ENCODE measurements at regions not wholly inside any gene's neighbourhood (a gene's known extent, or its start where the extent isn't known, plus 50 kb on each side); places are given as distances from the start of the nearest gene placed in this dataset.
"Not testable (repeated sequence)": the region's sequence is repeated elsewhere in the genome, so short reads cannot be mapped to it uniquely, and the experiment has no call there.

DNA sequence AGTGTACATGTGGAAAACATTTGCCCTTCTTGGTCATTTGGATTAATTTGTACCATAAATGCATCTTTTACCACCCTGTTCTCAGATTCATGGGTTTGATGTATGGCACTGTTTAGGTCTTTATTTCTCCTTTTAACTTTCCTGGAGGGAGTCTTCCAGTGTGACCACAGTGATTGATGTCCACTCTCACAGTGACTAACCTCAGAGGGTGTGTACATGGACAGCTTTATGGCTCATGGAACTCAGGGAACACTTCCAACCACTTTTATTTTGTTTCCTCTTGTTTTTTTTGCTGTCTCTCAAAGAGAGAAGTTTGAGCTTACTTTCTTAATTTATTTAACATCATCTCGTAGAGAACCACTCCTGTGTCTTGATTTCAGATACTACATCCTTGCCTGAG, 489.8 kb upstream of the CHD1 start:
- not testable (repeated sequence) for H2BK12ac ChIP-seq (ENCODE audit: low read length); H4K8ac ChIP-seq (ENCODE audit: low read depth, low read length); H3K4ac ChIP-seq (ENCODE audit: low read length); H3K4me1 ChIP-seq (ENCODE audit: control insufficient read depth in 2 of 2, insufficient read depth in 1 of 2, low read depth in 1 of 2, low read length in 2 of 2); H3K79me1 ChIP-seq (ENCODE audit: low read depth, low read length); H3K18ac ChIP-seq (ENCODE audit: low read length); H3K14ac ChIP-seq (ENCODE audit: low read length); H2BK15ac ChIP-seq (ENCODE audit: low read length); H3K36me3 ChIP-seq (replicated peaks in 1 of 2; ENCODE audit: control insufficient read depth in 2 of 2, insufficient read depth in 2 of 2, low read length in 2 of 2); H3K9me3 ChIP-seq (replicated peaks in 1 of 2; ENCODE audit: control insufficient read depth in 2 of 2, insufficient read depth in 1 of 2, low read depth in 1 of 2, low read length in 2 of 2); H3K23ac ChIP-seq (ENCODE audit: low read depth, low read length, poor library complexity); H2AK5ac ChIP-seq (ENCODE audit: low read depth, low read length); DNase-seq (ENCODE audit: low spot score); H2BK5ac ChIP-seq (ENCODE audit: low read length); H3K27me3 ChIP-seq (ENCODE audit: control insufficient read depth in 3 of 3, insufficient read depth in 3 of 3, low read depth in 1 of 3, low read length in 3 of 3); H4K91ac ChIP-seq (ENCODE audit: low read depth, low read length, poor library complexity); H2BK120ac ChIP-seq (ENCODE audit: low read depth, low read length); H2AFZ ChIP-seq (ENCODE audit: low read length); H3K4me3 ChIP-seq (ENCODE audit: low read length in 2 of 2); H3K9ac ChIP-seq (ENCODE audit: low read depth, low read length, poor library complexity); H3K4me2 ChIP-seq (ENCODE audit: insufficient read depth, low read length, poor library complexity, severe bottlenecking); H3K27ac ChIP-seq (replicated peaks; ENCODE audit: low read length)
- no CpG with 5 or more reads among the region's 1 CpG for WGBS, 2 donors (ENCODE audit: extremely low coverage in 2 of 2, insufficient read length in 2 of 2, insufficient replicate concordance in 1 of 2)

DNA sequence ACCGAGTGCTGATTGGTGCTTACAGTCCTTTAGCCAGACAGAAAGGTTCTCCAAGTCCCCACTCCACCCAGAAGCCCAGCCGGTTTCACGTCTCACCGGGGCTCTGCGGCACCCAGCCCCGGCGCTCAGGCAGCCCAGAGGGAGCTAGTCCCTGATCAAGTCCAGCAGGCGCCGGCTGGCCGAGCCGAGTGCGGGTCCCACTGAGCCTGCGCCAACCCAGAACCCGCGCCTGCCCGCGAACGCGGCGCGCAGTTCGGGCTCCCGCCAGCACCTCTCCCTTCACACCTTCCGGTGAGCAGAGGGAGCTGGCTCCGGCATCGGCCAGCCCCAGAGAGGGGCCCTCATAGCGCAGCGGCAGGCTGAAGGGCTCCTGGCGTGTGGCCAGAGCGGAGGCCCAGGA, 481.6 kb upstream of the CHD1 start:
- DNase-seq (ENCODE audit: low spot score); H3K14ac ChIP-seq (ENCODE audit: low read length); H3K9ac ChIP-seq (ENCODE audit: low read depth, low read length, poor library complexity); H2BK15ac ChIP-seq (ENCODE audit: low read length); H3K4me2 ChIP-seq (ENCODE audit: insufficient read depth, low read length, poor library complexity, severe bottlenecking); H3K18ac ChIP-seq (ENCODE audit: low read length); H3K4ac ChIP-seq (ENCODE audit: low read length); H4K91ac ChIP-seq (ENCODE audit: low read depth, low read length, poor library complexity); H2AK5ac ChIP-seq (ENCODE audit: low read depth, low read length); H3K9me3 ChIP-seq (replicated peaks in 1 of 2; ENCODE audit: control insufficient read depth in 2 of 2, insufficient read depth in 1 of 2, low read depth in 1 of 2, low read length in 2 of 2); H2BK120ac ChIP-seq (ENCODE audit: low read depth, low read length); H2BK5ac ChIP-seq (ENCODE audit: low read length); H4K8ac ChIP-seq (ENCODE audit: low read depth, low read length); H3K27me3 ChIP-seq (ENCODE audit: control insufficient read depth in 3 of 3, insufficient read depth in 3 of 3, low read depth in 1 of 3, low read length in 3 of 3); H3K23ac ChIP-seq (ENCODE audit: low read depth, low read length, poor library complexity); H3K79me1 ChIP-seq (ENCODE audit: low read depth, low read length); H2BK12ac ChIP-seq (ENCODE audit: low read length); H2AFZ ChIP-seq (ENCODE audit: low read length); H3K27ac ChIP-seq (replicated peaks; ENCODE audit: low read length); H3K36me3 ChIP-seq (replicated peaks in 1 of 2; ENCODE audit: control insufficient read depth in 2 of 2, insufficient read depth in 2 of 2, low read length in 2 of 2); H3K4me3 ChIP-seq (ENCODE audit: low read length in 2 of 2); H3K4me1 ChIP-seq (ENCODE audit: control insufficient read depth in 2 of 2, insufficient read depth in 1 of 2, low read depth in 1 of 2, low read length in 2 of 2): not testable (repeated sequence)
- WGBS, 2 donors (ENCODE audit: extremely low coverage in 2 of 2, insufficient read length in 2 of 2, insufficient replicate concordance in 1 of 2), result no CpG with 5 or more reads among the region's 30 CpGs

DNA sequence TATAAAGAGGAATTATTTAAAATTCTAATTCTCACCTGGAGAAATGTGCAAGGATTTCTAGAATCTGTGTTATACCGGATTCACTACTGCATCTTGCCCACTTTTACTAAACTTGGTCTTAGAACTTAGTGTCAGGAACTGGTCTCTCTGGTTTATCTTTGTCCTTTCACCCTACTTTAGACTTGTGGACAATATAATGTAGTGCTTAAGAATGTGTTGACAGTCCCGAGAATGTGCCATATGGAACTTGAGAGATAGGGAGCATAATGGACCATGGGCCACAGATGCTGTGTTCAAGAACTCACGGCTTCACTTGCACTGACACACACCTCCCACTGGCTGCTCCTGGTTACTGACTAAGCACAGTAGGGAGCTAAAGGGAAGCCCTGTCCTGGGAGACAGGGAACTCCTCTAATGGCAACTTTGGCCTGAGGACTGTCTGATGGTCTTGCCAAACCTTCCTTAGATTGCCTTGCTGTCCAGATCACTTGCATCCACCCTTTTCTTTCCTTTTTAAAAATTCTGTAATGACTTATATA, 476.0 kb upstream of the CHD1 start:
- not testable (repeated sequence) for H3K4ac ChIP-seq (ENCODE audit: low read length); H3K27ac ChIP-seq (replicated peaks; ENCODE audit: low read length); DNase-seq (ENCODE audit: low spot score); H3K9ac ChIP-seq (ENCODE audit: low read depth, low read length, poor library complexity); H3K4me2 ChIP-seq (ENCODE audit: insufficient read depth, low read length, poor library complexity, severe bottlenecking); H3K23ac ChIP-seq (ENCODE audit: low read depth, low read length, poor library complexity); H3K36me3 ChIP-seq (replicated peaks in 1 of 2; ENCODE audit: control insufficient read depth in 2 of 2, insufficient read depth in 2 of 2, low read length in 2 of 2); H4K91ac ChIP-seq (ENCODE audit: low read depth, low read length, poor library complexity); H2BK5ac ChIP-seq (ENCODE audit: low read length); H2AFZ ChIP-seq (ENCODE audit: low read length); H4K8ac ChIP-seq (ENCODE audit: low read depth, low read length); H3K27me3 ChIP-seq (ENCODE audit: control insufficient read depth in 3 of 3, insufficient read depth in 3 of 3, low read depth in 1 of 3, low read length in 3 of 3); H3K4me1 ChIP-seq (ENCODE audit: control insufficient read depth in 2 of 2, insufficient read depth in 1 of 2, low read depth in 1 of 2, low read length in 2 of 2); H3K14ac ChIP-seq (ENCODE audit: low read length); H2BK12ac ChIP-seq (ENCODE audit: low read length); H3K4me3 ChIP-seq (ENCODE audit: low read length in 2 of 2); H3K18ac ChIP-seq (ENCODE audit: low read length); H3K9me3 ChIP-seq (replicated peaks in 1 of 2; ENCODE audit: control insufficient read depth in 2 of 2, insufficient read depth in 1 of 2, low read depth in 1 of 2, low read length in 2 of 2); H2BK120ac ChIP-seq (ENCODE audit: low read depth, low read length); H2BK15ac ChIP-seq (ENCODE audit: low read length); H2AK5ac ChIP-seq (ENCODE audit: low read depth, low read length); H3K79me1 ChIP-seq (ENCODE audit: low read depth, low read length)
- WGBS, 2 donors (ENCODE audit: extremely low coverage in 2 of 2, insufficient read length in 2 of 2, insufficient replicate concordance in 1 of 2), result no CpG with 5 or more reads among the region's 3 CpGs

DNA sequence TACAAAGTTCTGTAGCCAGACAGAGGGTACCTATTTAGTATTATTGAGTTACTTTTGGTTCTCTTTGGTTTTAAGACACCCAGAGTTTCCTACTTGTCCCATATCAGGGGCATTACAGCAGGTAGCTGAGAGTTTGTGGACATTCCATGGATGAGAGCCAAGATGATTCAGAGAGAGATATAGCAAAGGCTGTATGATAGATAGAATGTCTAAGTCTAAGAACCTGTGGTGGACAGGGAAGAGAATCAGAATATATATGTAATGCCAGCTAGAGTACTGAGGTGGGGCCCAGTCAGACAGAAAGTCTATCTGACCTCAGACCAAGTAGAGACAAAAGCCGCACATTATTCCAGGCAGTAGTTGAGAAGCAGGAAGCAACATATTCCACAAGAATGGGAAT, 471.8 kb upstream of the CHD1 start:
- H3K4me2 ChIP-seq (ENCODE audit: insufficient read depth, low read length, poor library complexity, severe bottlenecking); H3K9ac ChIP-seq (ENCODE audit: low read depth, low read length, poor library complexity); H2AK5ac ChIP-seq (ENCODE audit: low read depth, low read length); H3K14ac ChIP-seq (ENCODE audit: low read length); H2BK12ac ChIP-seq (ENCODE audit: low read length); H3K18ac ChIP-seq (ENCODE audit: low read length); H4K8ac ChIP-seq (ENCODE audit: low read depth, low read length); DNase-seq (ENCODE audit: low spot score); H3K36me3 ChIP-seq (replicated peaks in 1 of 2; ENCODE audit: control insufficient read depth in 2 of 2, insufficient read depth in 2 of 2, low read length in 2 of 2); H2BK120ac ChIP-seq (ENCODE audit: low read depth, low read length); H4K91ac ChIP-seq (ENCODE audit: low read depth, low read length, poor library complexity); H3K27me3 ChIP-seq (ENCODE audit: control insufficient read depth in 3 of 3, insufficient read depth in 3 of 3, low read depth in 1 of 3, low read length in 3 of 3); H3K27ac ChIP-seq (replicated peaks; ENCODE audit: low read length); H3K23ac ChIP-seq (ENCODE audit: low read depth, low read length, poor library complexity); H2BK15ac ChIP-seq (ENCODE audit: low read length); H2AFZ ChIP-seq (ENCODE audit: low read length); H3K4me3 ChIP-seq (ENCODE audit: low read length in 2 of 2); H3K9me3 ChIP-seq (replicated peaks in 1 of 2; ENCODE audit: control insufficient read depth in 2 of 2, insufficient read depth in 1 of 2, low read depth in 1 of 2, low read length in 2 of 2); H3K4ac ChIP-seq (ENCODE audit: low read length); H3K79me1 ChIP-seq (ENCODE audit: low read depth, low read length); H2BK5ac ChIP-seq (ENCODE audit: low read length); H3K4me1 ChIP-seq (ENCODE audit: control insufficient read depth in 2 of 2, insufficient read depth in 1 of 2, low read depth in 1 of 2, low read length in 2 of 2): not testable (repeated sequence)
- no CpG with 5 or more reads among the region's 1 CpG for WGBS, 2 donors (ENCODE audit: extremely low coverage in 2 of 2, insufficient read length in 2 of 2, insufficient replicate concordance in 1 of 2)
